Fibroblast of pulmonary artery (primary cell): ENCODE measurements at regions not wholly inside any gene's neighbourhood (a gene's known extent, or its start where the extent isn't known, plus 50 kb on each side); places are given as distances from the start of the nearest gene placed in this dataset.

Experiments
- DNase-seq: peaks from one replicate; pipeline ENCODE4 v3.0.0-alpha.2; 2010; ENCODE audit warnings: low read depth
- H3K4me3 ChIP-seq: replicated peaks from 2 replicates; pipeline ENCODE4 v1.5.1; 2011; ENCODE audit warnings: low read depth, mild to moderate bottlenecking, control low read depth, low read length, moderate library complexity
- CTCF ChIP-seq: IDR thresholded peaks from 2 replicates; pipeline ENCODE4 v1.5.1; 2011; ENCODE audit warnings: mild to moderate bottlenecking, control low read depth, low read length, inconsistent platforms; ENCODE audit errors: missing control alignments

- DNase-seq, result no peak
- TF ChIP-seq CTCF, result no peak
Observed at GRCh38 chr22:48923996-48924395, 903.7 kb downstream of the BRD1 start.

DNA sequence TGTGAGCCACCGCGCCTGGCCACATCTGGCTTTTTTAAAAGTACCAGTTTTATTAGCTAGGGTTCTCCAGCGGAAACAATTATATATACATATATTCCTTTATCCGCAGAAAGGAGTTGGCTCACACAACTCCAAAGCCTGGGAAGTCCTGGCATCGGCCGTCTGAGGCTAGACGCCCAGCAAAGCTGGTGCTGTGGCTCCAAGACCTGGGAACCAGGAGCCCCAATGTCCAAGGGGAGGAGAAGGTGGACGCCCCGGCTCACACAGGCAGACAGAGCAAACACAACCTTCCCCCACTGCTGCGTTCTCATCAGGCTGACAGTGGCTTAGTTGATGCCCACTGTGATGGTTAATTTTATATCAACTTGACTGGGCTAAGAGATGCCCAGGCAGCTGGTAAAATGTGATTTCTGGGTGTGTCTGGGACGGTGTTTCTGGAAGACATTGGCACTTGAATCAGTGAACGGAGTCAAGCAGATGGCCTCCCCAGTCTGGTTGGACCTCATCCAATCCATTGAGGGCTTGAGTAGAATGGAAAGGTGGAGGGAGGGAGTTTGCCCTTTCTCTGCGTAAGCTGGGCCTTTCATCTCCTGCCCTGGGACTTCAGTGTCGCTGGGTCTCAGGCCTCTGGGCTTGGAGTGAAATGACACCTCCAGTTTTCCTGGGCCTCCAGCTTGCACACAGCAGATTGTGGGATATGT lies 904.4 kb downstream of the BRD1 start:
- no peak for DNase-seq
- no peak for TF ChIP-seq CTCF
- H3K4me3 ChIP-seq, result no peak overlapping the region

More at GRCh38 chr22:48923996-48924395, 903.7 kb downstream of the BRD1 start:
- H3K4me3 ChIP-seq, result no peak overlapping the region

DNA sequence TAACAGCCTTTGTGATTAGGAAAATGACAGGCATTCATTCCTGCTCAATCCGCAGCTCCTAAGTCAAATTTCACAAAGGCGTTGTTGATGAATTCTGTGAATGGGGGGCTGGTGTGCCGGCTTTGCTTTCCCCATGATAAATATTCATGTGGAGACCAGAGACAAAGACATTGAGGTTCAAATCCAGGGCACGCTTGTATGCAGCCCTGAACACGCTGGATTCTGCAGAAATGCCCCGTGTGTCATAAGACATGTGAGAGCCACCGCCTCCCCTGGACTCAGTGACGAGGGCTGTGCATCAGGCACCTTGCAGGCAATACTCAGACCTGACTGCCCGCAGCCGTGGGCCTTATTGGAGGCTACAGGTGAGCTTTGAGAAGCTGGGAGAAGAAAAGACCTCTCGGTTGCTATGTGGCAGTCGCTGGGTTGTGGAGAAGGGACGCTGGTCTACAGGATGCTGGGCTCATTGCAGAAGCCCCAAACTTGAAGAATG lies 906.2 kb downstream of the BRD1 start:
- DNase-seq, result no peak
- no peak for TF ChIP-seq CTCF
- H3K4me3 ChIP-seq, result no peak overlapping the region

DNA sequence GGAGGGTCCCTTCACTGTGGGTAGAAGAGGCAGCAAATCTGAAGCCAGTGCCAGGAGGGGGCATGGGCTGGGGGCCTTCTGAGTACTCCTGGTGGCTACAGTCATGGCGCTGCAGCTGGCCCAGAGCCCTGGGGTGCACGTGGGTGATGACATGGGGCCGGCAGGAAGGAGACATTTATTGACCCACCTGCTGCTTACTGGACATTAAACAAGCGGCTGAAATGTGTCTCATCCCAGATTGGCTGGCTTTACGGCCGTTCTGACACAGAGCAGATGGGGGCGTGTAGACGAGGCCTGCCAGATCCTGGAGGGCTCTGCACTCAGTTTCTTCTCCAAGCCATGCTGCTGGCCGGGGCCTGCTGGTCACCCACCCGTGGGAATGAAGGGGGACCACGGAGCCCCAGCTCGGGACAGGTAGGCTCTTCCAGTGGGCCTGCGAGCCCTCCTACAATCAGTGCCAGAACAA lies 906.9 kb downstream of the BRD1 start:
- no peak for DNase-seq
- no peak for TF ChIP-seq CTCF
- H3K4me3 ChIP-seq, result no peak overlapping the region

GRCh38 chr22:48919851-48920589 lies 907.7 kb downstream of the BRD1 start:
- no peak for DNase-seq
- H3K4me3 ChIP-seq, result no peak overlapping the region
- no peak for TF ChIP-seq CTCF

GRCh38 chr22:48919187-48919590 lies 908.5 kb downstream of the BRD1 start:
- no peak for DNase-seq
- TF ChIP-seq CTCF, result no peak
- no peak overlapping the region for H3K4me3 ChIP-seq
